Muscle layer of duodenum (tissue), 2 donors: ENCODE measurements at regions not wholly inside any gene's neighbourhood (a gene's known extent, or its start where the extent isn't known, plus 50 kb on each side); places are given as distances from the start of the nearest gene placed in this dataset.

ENCODE experiments used
- H3K27ac ChIP-seq: one replicate; pipeline ENCODE4 v1.7.0; 2013; ENCODE audit warnings: mild to moderate bottlenecking, low read length
- H3K27me3 ChIP-seq: one replicate; pipeline ENCODE4 v1.7.0; 2013; ENCODE audit warnings: low read depth, mild to moderate bottlenecking, control low read depth, low read length
- H3K36me3 ChIP-seq, 2 donors: one replicate each; pipeline ENCODE4 v1.7.0; 2013; ENCODE audit warnings: low read length in 2 of 2, control low read depth in 1 of 2, mild to moderate bottlenecking in 1 of 2; ENCODE audit not compliant: insufficient read depth in 2 of 2, control insufficient read depth in 1 of 2
- H3K4me1 ChIP-seq, 2 donors: one replicate each; pipeline ENCODE4 v1.7.0; 2013; ENCODE audit warnings: low read length in 2 of 2, mild to moderate bottlenecking in 2 of 2, control low read depth in 1 of 2, moderate library complexity in 1 of 2; ENCODE audit not compliant: insufficient read depth in 2 of 2, control insufficient read depth in 1 of 2
- H3K4me3 ChIP-seq, 2 donors: one replicate each; pipeline ENCODE4 v1.7.0; 2013; ENCODE audit warnings: low read length in 2 of 2, low read depth in 1 of 2, mild to moderate bottlenecking in 1 of 2
- H3K9me3 ChIP-seq, 2 donors: one replicate each; pipeline ENCODE4 v1.7.0; 2013; ENCODE audit warnings: low read length in 2 of 2, control low read depth in 1 of 2, mild to moderate bottlenecking in 1 of 2; ENCODE audit not compliant: control insufficient read depth in 1 of 2
- donor health status: healthy.

- Histone ChIP-seq H3K27me3 (no peaks in the 10 kb centered on the region), H3K27ac (no peak overlapping the region), H3K4me1 (no peaks in the 10 kb centered on the region), H3K36me3 (no peaks in the 10 kb centered on the region), H3K4me3 (no peak overlapping the region), H3K9me3 (no peaks in the 10 kb centered on the region)
These were observed 188.7 kb upstream of the RAD23B start for GRCh38 chr9:107094370-107094769.

DNA sequence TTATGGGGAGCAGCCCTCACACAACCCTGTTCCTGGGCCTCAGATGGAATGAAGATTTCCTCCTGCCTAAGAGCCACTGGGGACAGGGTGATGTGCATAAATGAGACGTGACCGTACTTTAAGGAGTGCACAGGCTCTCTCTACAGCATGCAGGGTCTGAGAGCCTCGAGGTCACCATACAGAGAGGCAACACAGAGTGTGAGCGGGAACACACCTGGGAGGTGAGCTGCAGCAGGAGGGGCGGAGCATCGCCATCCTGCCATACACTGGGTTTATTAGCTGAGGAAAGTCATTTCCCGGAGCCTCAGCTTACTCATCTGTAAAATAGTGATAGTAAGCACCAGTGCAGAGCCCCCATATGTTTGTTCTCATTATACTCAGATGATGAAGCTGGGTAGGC is 182.5 kb upstream of the RAD23B start:
- Histone ChIP-seq H3K4me3 (no peak overlapping the region), H3K36me3 (no peaks in the 10 kb centered on the region), H3K9me3 (no peaks in the 10 kb centered on the region), H3K27me3 (no peaks in the 10 kb centered on the region), H3K4me1 (no peaks in the 10 kb centered on the region), H3K27ac (no peak overlapping the region)

GRCh38 chr9:107102011-107102410 is 181.1 kb upstream of the RAD23B start:
- Histone ChIP-seq H3K9me3 (no peaks in the 10 kb centered on the region), H3K4me3 (no peak overlapping the region), H3K36me3 (no peaks in the 10 kb centered on the region), H3K27ac (no peak overlapping the region), H3K27me3 (no peaks in the 10 kb centered on the region), H3K4me1 (no peaks in the 10 kb centered on the region)

- H3K27me3 ChIP-seq: no peaks in the 10 kb centered on the region
- no peaks in the 10 kb centered on the region for H3K9me3 ChIP-seq
- no peak overlapping the region for H3K4me3 ChIP-seq
- no peaks in the 10 kb centered on the region for H3K4me1 ChIP-seq
- H3K36me3 ChIP-seq: no peaks in the 10 kb centered on the region
- no peak overlapping the region for H3K27ac ChIP-seq
These were observed 179.5 kb upstream of the RAD23B start for GRCh38 chr9:107103621-107104020.

GRCh38 chr9:107105784-107106183 is 177.3 kb upstream of the RAD23B start:
- H3K27ac ChIP-seq: no peak overlapping the region
- no peaks in the 10 kb centered on the region for H3K36me3 ChIP-seq
- no peaks in the 10 kb centered on the region for H3K9me3 ChIP-seq
- no peaks in the 10 kb centered on the region for H3K27me3 ChIP-seq
- no peaks in the 10 kb centered on the region for H3K4me1 ChIP-seq
- no peak overlapping the region for H3K4me3 ChIP-seq

DNA sequence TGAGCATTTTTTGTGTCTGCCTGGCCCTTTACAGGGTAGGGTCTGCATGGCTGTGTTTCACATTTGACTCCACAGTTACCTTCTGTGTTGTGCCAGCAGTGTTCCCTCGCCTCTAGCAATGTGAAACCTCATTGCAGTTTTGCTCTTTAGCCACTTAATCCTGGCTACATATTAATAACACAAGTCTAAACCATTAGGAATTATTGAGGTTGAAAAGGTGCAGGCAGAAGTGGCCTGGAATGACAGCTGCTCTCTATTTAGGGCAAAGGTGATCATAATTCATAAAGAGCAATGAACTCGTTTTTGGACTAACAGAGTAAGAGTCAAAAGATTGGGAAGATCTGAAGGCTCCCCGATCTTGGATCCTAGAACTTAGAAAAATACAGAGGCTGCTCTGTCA is 176.7 kb upstream of the RAD23B start:
- Histone ChIP-seq H3K36me3 (no peaks in the 10 kb centered on the region), H3K9me3 (no peaks in the 10 kb centered on the region), H3K4me3 (no peak overlapping the region), H3K27me3 (no peaks in the 10 kb centered on the region), H3K4me1 (no peaks in the 10 kb centered on the region), H3K27ac (no peak overlapping the region)

GRCh38 chr9:107108342-107109130 is 174.5 kb upstream of the RAD23B start:
- H3K4me1 ChIP-seq: no peaks in the 10 kb centered on the region
- H3K9me3 ChIP-seq: no peaks in the 10 kb centered on the region
- H3K36me3 ChIP-seq: no peaks in the 10 kb centered on the region
- H3K4me3 ChIP-seq: no peak overlapping the region
- H3K27ac ChIP-seq: no peak overlapping the region
- no peaks in the 10 kb centered on the region for H3K27me3 ChIP-seq

- Histone ChIP-seq H3K27ac (no peak overlapping the region), H3K9me3 (no peaks in the 10 kb centered on the region), H3K4me1 (no peaks in the 10 kb centered on the region), H3K4me3 (no peak overlapping the region), H3K36me3 (no peaks in the 10 kb centered on the region), H3K27me3 (no peaks in the 10 kb centered on the region)
These were observed 173.8 kb upstream of the RAD23B start for GRCh38 chr9:107109324-107109723.

- Histone ChIP-seq H3K4me1 (no peaks in the 10 kb centered on the region), H3K27me3 (no peaks in the 10 kb centered on the region), H3K9me3 (no peaks in the 10 kb centered on the region), H3K36me3 (no peaks in the 10 kb centered on the region), H3K4me3 (no peak overlapping the region), H3K27ac (no peak overlapping the region)
These were observed 172.9 kb upstream of the RAD23B start for GRCh38 chr9:107110153-107110552.

DNA sequence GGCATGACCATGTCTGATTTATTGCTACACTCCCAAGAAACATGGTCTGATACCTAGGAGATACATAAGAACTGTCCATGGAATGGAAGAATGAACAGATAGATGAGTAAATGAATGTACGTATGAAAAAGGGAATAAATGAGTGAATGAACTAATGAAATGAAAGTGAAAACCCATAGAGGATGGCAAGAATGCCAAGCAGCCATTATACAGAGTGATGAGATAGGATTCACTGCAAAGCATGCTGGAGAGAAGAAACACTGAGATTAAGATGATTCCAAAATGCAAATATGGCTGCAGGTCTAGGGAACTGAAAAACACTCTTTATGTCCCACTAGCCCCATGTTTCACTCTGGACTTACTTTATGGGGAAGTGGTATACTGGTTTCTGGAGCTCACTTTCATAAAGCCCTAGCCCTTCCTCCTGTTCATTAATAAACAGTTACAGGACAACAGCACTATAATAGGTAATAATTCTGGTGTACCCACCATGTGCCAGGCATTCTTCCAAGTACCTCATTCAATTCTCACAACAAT is 170.3 kb upstream of the RAD23B start:
- no peak overlapping the region for H3K27ac ChIP-seq
- no peaks in the 10 kb centered on the region for H3K9me3 ChIP-seq
- H3K4me3 ChIP-seq: no peak overlapping the region
- no peaks in the 10 kb centered on the region for H3K4me1 ChIP-seq
- no peaks in the 10 kb centered on the region for H3K27me3 ChIP-seq
- no peaks in the 10 kb centered on the region for H3K36me3 ChIP-seq

GRCh38 chr9:107118863-107119624 is 164.0 kb upstream of the RAD23B start:
- H3K4me1 ChIP-seq: no peaks in the 10 kb centered on the region
- H3K9me3 ChIP-seq: no peaks in the 10 kb centered on the region
- no peak overlapping the region for H3K4me3 ChIP-seq
- no peaks in the 10 kb centered on the region for H3K27me3 ChIP-seq
- H3K36me3 ChIP-seq: no peaks in the 10 kb centered on the region
- H3K27ac ChIP-seq: no peak overlapping the region
